ENCODE measurements at regions not wholly inside any gene's neighbourhood (a gene's known extent, or its start where the extent isn't known, plus 50 kb on each side); places are given as distances from the start of the nearest gene placed in this dataset.
"Not testable (repeated sequence)": the region's sequence is repeated elsewhere in the genome, so short reads cannot be mapped to it uniquely, and the experiment has no call there.

DNA sequence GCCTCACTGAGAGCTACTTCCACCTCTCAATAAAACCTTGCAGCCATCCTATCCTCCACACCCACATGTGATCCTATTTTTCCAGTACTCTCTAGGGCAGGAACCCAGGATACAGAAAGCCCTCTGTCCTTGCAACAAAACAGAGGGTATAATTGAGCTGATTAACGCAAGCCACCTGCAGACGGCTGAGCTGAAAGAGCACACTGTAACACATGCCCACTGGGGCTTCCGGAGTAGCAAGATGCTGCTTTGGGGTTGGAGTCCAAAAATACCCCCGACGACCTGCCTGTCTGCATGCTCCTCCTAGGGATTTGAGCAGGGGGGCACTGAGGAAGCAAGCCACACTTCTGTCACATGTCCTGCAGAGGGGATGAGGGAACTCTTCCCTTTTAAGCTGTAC lies 401.1 kb upstream of the FOXG1 start:
- no peak overlapping the region for H3K4me3 ChIP-seq
- H3K9me3 ChIP-seq: peaks cover 5% of the 10 kb centered on the region
- no peak for DNase-seq
- H3K36me3 ChIP-seq: no peaks in the 10 kb centered on the region
- H3K27me3 ChIP-seq: no peaks in the 10 kb centered on the region

DNA sequence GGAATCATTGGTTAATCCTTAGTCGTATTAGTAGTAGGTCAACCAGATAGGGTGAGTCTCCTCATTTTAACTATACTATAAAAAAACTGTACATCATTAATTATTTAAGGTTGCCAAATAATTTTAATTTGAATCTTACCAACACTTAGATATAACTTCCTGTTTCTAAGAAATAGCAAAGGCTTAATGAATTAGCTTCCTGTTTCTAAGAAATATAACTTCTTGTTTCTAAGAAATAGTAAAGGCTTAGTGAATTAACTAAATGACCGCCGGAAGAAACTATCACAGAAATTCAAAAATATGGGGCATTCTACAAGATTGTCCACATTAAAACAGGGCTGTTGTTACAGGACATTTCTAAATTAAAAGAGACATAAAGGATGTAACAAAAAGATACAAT lies 392.9 kb upstream of the FOXG1 start:
- DNase-seq: no peak
- Histone ChIP-seq H3K9me3 (no peaks in the 10 kb centered on the region), H3K36me3 (no peaks in the 10 kb centered on the region), H3K4me3 (no peak overlapping the region), H3K27me3 (no peaks in the 10 kb centered on the region)

GRCh38 chr14:28375295-28375694 lies 391.3 kb upstream of the FOXG1 start:
- DNase-seq: no peak
- H3K36me3 ChIP-seq: no peaks in the 10 kb centered on the region
- no peaks in the 10 kb centered on the region for H3K9me3 ChIP-seq
- no peak overlapping the region for H3K4me3 ChIP-seq
- H3K27me3 ChIP-seq: no peaks in the 10 kb centered on the region

DNA sequence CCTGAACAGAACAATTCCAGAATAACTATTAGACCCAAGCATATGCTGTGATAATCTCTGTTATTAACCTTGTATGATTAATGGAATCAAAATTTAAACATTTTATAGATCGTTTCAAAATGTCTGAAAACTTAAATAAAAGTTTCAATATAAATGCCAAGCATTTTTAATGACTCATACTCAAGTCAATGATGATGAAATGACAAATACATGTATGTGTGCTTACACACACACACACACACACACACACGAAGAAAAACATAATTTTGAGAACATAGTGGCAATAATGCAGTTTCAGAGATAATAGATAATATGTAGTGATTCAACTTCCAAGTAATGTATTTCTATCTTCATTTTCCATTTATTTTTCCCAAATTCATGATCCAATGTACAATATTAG lies 384.9 kb upstream of the FOXG1 start:
- Histone ChIP-seq H3K36me3 (no peaks in the 10 kb centered on the region), H3K4me3 (no peak overlapping the region), H3K27me3 (no peaks in the 10 kb centered on the region), H3K9me3 (no peaks in the 10 kb centered on the region)
- DNase-seq: no peak

DNA sequence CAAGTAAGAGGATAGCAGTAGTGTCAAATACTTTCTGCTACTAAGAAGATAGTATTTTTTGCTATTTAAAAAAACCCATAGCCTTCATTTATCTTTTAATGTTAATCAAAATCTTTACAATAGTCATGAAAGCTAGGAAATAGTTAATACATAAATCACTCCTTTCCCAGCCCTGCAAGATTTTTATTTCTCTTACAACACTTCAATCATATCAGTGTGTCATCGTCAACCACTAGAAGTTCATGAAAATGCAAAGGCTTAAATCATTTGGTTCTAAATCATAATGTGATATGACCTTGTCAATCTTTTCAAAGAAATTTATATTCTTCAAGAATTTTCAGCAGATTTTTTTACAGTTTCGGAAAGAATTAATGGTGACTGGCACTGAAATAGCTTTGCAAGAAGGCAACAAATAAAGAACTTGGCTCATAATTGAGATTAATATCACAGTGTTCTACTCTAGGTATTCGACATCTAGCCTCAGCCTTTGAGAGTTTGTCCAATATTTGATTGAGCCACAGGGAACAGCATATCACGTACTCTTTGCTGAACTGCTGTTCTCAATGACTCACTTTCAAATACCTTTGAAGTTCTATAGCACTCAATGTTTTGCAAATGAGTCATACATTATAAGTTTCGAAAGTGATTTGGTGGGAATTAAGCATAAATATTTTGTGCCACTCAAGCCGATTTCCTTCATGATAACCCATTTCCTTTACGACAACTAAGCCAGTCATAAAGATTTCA lies 384.0 kb upstream of the FOXG1 start:
- DNase-seq: no peak
- no peak overlapping the region for H3K4me3 ChIP-seq
- no peaks in the 10 kb centered on the region for H3K27me3 ChIP-seq
- H3K9me3 ChIP-seq: no peaks in the 10 kb centered on the region
- H3K36me3 ChIP-seq: no peaks in the 10 kb centered on the region

DNA sequence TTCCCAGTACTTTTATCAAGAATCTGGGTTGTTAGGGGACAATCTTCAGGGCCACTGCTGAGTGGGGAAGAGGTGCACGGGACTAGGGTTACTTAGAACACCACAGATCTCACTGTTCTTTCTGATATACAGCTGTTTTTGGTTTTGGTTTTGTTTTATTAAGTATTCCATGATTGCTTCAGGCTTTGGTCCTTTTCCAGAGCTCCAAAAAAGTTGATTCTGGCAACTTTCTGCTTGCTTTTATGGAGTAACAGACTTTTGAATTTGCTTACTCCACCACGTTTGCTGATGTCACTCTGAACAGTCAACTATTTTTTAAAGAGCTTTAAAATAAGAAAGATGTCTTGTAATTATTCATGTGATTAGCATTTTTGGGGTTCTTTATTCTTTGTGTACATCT lies 368.1 kb upstream of the FOXG1 start:
- Histone ChIP-seq H3K36me3 (no peaks in the 10 kb centered on the region), H3K9me3 (no peaks in the 10 kb centered on the region), H3K27me3 (no peaks in the 10 kb centered on the region), H3K4me3 (no peak overlapping the region)
- no peak for DNase-seq

DNA sequence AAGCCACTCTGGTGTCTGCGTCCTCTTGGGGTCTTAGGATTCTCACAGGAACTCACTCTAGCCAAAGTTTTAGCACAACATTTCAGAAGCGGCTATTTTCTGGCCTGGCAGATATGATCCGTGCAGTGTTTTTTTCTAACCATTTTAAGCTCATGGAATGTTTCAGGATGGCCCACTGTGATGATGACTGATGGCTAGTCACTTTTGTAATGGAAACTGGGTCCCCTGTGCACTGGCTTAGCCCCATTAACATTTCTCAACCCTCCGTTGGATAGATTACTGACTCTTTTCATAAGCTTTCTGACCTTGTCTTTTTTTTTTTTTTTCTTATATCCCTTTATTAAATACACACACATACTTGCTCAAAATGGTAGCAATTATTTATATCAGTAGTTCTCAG lies 364.9 kb upstream of the FOXG1 start:
- H3K9me3 ChIP-seq, H3K4me3 ChIP-seq, H3K27me3 ChIP-seq, DNase-seq, H3K36me3 ChIP-seq: not testable (repeated sequence)

GRCh38 chr14:28406196-28406595 lies 360.4 kb upstream of the FOXG1 start:
- Histone ChIP-seq H3K9me3 (no peaks in the 10 kb centered on the region), H3K27me3 (no peaks in the 10 kb centered on the region), H3K4me3 (no peak overlapping the region), H3K36me3 (no peaks in the 10 kb centered on the region)
- no peak for DNase-seq

GRCh38 chr14:28407031-28407825 lies 359.4 kb upstream of the FOXG1 start:
- H3K4me3 ChIP-seq: no peak overlapping the region
- no peaks in the 10 kb centered on the region for H3K36me3 ChIP-seq
- H3K27me3 ChIP-seq: no peaks in the 10 kb centered on the region
- DNase-seq: no peak
- no peaks in the 10 kb centered on the region for H3K9me3 ChIP-seq

GRCh38 chr14:28407996-28408395 lies 358.6 kb upstream of the FOXG1 start:
- DNase-seq: no peak
- Histone ChIP-seq H3K27me3 (no peaks in the 10 kb centered on the region), H3K36me3 (no peaks in the 10 kb centered on the region), H3K4me3 (no peak overlapping the region), H3K9me3 (no peaks in the 10 kb centered on the region)

DNA sequence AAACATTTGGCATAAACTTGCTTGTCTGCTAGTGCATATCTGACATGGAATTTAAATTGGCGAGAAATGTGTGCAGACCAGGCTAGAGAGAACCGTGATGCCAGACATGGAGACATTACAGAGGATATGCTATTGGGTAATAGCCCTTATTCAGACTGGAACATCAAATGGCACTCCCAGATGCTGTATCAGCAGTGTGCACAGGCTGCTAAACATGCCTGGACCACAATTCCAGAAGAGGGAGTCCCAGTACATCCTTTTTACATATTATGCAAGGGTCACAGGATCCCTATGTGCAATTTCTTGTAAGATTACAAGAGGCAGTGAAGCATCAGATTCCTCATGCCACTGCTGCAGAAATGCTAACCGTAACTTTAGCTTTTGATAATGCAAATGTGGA lies 354.5 kb upstream of the FOXG1 start:
- DNase-seq: no peak
- H3K4me3 ChIP-seq: no peak overlapping the region
- no peaks in the 10 kb centered on the region for H3K9me3 ChIP-seq
- no peaks in the 10 kb centered on the region for H3K27me3 ChIP-seq
- no peaks in the 10 kb centered on the region for H3K36me3 ChIP-seq

- no peak for DNase-seq
- Histone ChIP-seq H3K27me3 (no peaks in the 10 kb centered on the region), H3K9me3 (no peaks in the 10 kb centered on the region), H3K4me3 (no peak overlapping the region), H3K36me3 (no peaks in the 10 kb centered on the region)
Observed at GRCh38 chr14:28426960-28427359, 339.6 kb upstream of the FOXG1 start.

DNA sequence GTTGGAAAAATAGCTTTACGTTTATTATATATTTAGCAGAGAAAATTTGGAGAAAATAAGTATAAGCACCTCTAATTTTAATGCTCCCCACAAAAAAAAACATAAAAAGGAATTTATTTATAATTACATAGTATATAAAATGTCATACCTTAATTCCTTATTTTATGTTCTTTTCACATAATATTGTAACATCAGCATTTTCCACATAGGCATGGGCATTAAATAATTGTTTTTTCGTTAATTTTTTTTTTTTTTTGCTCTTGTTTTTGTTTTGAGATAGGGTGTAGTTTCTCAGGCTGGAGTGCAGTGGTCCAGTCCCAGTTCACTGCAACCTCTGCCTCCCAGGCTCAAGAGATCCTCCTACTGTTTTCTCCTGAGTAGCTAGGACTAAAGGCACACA lies 329.8 kb upstream of the FOXG1 start:
- no peak for DNase-seq
- no peaks in the 10 kb centered on the region for H3K27me3 ChIP-seq
- H3K9me3 ChIP-seq: no peaks in the 10 kb centered on the region
- H3K36me3 ChIP-seq: no peaks in the 10 kb centered on the region
- H3K4me3 ChIP-seq: no peak overlapping the region

DNA sequence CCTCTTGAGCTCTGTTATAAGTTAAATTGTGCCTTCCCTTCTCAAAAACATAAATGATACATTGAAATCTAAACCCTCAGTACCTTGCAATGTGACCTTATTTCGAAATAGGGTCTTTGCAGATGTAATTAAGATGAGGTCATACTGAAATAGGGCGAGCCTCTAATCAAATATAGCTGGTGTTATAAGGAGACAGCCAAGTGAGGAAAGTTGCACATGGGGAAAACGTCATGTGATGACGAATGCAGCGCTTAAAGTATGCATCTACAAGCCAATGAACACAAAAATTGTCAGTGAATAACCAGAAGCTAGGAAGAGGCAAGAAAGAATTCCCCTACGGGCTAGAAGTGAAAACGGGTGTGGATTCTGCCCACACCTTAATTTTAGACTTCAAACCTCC lies 305.2 kb upstream of the FOXG1 start:
- H3K36me3 ChIP-seq: no peaks in the 10 kb centered on the region
- H3K9me3 ChIP-seq: no peaks in the 10 kb centered on the region
- DNase-seq: no peak
- H3K4me3 ChIP-seq: no peak overlapping the region
- no peaks in the 10 kb centered on the region for H3K27me3 ChIP-seq

GRCh38 chr14:28467611-28468010 lies 299.0 kb upstream of the FOXG1 start:
- DNase-seq: no peak
- Histone ChIP-seq H3K4me3 (no peak overlapping the region), H3K9me3 (no peaks in the 10 kb centered on the region), H3K36me3 (no peaks in the 10 kb centered on the region), H3K27me3 (no peaks in the 10 kb centered on the region)

GRCh38 chr14:28468191-28469151 lies 298.1 kb upstream of the FOXG1 start:
- H3K27me3 ChIP-seq: no peaks in the 10 kb centered on the region
- H3K9me3 ChIP-seq: no peaks in the 10 kb centered on the region
- DNase-seq: no peak
- no peak overlapping the region for H3K4me3 ChIP-seq
- H3K36me3 ChIP-seq: no peaks in the 10 kb centered on the region

Data from MG63 (cell line).